Frontal cortex (tissue), 3 donors: ENCODE measurements at regions not wholly inside any gene's neighbourhood (a gene's known extent, or its start where the extent isn't known, plus 50 kb on each side); places are given as distances from the start of the nearest gene placed in this dataset.
"Not testable (repeated sequence)": the region's sequence is repeated elsewhere in the genome, so short reads cannot be mapped to it uniquely, and the experiment has no call there.

Experiments used
- DNase-seq, 2 donors: peaks; one replicate each; pipeline ENCODE4 v3.0.0; 2012; ENCODE audit warnings: low spot score in 2 of 2
- FAIRE-seq: peaks from 2 replicates; lab custom pipeline; 2012; peaks lifted over from hg19 to GRCh38; lab: Jason Lieb, UNC
- donor health status: control.
- donor health status: control.
- donor health status: control.

DNA sequence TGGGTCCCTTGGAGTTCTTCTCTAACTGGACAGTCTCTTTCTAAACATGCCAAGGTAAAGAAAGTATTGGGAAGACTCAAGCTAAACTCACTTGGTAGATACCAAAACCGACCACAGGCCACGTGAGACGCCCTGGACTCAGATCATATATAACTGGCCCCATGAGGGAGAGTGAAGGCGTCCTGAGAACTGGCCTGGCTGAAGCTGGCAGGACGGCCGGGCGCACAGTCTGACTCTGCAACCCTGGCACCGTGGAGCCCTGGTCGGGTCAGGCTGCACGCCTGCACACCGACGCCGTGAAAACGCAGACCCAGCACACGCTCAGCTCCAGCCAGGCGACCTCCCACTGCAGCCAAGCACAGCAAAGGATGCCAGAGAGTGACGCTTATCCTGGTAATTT, 122.5 kb upstream of the SPACA7 start:
- DNase-seq = no peak
- FAIRE-seq = no peak

DNA sequence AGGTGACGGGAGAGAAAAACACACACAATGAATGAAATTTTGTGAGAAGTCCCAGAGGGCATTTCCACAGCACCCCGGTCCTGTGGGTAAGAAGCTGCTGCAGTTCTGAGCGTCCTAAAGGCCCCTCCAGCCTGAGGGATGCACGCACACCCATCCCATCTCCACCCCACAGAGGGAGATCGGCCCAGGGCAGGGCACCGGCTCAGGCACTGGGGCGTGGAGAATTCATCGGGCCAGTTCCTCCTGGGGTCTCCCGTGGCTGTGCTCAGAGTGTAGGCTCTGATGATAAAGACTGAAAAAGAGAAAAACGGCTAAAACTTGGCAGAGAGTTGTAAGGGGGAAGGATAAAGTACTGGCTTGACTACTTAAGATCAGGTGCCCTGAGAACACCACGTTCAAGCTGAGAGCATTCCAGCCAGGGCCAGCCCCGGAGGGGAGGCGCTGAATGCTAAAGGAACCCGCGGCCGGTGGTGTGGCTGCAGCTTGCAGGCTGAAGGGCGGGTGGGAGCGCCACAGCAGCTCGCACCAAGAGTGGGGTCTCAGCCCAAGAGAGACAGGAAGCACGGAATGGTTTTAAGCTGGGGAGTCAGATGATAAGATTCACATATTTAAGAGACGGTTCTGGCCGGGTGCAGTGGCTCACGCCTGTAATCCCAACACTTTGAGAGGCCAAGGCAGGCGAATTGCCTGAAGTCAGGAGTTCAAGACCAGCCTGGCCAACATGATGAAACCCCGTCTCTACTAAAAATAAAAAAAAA, 121.9 kb upstream of the SPACA7 start:
- FAIRE-seq = no peak

DNA sequence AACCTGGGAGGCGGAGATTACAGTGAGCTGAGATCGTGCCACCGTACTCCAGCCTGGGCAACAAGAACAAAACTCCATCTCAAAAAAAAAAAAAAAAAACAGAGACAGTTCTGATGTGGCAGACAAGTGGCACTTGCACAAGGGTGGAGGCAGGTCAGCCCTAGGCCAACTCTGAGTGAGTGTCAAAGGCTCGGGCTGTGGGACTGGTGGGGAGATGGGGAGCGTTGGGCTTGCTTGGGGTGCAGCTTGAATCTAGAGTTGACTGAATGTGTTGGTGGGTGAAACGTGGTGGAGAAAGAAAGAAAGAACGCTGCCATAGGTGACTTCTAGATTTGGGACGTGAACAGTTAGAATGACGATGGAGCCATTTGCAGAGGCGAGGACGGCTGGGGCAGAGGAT, 121.3 kb upstream of the SPACA7 start:
- DNase-seq = no peak
- FAIRE-seq = no peak

More for the DNA sequence above, 121.9 kb upstream of the SPACA7 start:
- no peak for DNase-seq

DNA sequence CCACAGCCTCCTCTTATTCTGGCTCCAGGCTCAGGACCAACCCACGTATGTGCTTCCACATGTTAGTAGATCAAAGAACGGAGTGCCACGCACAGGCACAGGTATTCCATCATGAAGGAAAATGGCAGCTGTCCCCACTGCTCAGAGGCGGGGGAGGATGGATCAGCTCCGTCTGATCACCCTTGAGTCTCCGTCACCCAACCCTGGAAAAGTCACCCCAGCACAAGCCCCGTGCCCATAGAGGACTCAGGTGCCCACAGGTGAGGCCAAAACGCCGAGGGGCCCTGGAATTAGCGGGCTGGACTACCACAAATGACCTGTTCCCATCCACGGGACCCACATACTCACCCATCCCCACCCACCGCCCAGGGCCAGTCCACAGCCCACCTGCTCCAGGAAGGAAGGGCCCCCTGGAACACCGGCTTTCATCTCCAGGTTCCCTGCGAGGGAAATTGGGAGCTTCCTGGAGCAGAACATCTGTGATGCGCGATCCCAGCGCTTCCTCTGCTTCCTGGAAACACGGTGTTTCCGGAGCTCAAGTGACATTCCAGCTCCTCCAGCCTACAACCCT, 120.5 kb upstream of the SPACA7 start:
- DNase-seq (no peak), FAIRE-seq (no peak)

DNA sequence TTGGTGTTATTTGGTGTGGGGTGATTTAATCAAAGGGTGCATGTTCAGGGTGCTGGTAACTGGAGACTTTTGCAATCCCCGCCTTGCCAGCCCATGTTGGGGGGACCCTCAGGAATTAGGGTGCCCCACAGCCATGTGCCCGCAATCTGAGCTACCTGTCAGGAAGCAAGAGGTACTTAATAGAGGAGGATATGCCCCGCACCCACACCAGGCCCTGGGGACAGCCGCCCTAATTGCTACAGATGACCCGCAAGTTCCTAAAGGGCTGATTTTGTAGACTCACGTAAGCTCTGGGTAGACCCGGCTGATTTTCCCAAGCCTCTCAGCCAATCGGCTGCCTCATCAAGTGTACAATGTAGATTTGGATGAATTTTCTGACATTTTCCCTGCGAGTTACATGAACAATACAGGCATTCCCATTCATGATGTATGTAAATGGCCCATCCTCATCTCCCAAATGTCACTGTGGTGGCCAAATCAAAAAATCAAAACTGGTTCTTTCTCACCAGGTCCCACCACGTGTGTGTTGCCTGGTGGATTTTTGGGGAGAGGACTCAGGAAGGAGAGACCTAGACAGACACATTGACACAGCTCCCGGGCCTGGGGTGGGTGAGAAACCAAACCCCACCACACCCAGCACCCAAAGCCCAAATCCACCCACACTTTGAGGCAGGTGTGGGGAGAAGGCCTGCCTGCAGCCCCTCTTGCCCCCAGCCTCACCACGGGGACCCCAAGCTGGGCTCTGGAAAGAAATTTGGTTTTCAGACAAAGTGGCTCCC, 119.2 kb upstream of the SPACA7 start:
- FAIRE-seq (no peak), DNase-seq (no peak)

DNA sequence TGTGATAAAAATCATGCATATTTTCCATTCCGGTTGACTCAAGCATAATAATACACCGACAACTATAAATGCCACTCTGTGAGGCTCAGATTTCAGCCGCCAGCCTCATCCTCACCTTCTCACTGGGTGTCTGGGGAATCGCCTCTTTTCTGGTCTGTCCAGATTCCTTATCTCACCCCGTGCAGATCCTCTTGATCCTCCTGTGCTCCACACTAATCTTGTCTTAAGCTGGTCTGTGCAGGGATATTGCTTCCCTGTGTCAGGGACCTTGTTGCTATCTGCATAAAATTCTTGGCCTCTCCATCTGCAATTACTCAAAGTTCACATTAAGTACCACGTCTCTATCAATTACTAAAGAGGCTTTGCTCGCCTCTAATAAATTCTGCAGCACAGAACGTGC, 116.6 kb upstream of the SPACA7 start:
- no peak for FAIRE-seq
- no peak for DNase-seq

DNA sequence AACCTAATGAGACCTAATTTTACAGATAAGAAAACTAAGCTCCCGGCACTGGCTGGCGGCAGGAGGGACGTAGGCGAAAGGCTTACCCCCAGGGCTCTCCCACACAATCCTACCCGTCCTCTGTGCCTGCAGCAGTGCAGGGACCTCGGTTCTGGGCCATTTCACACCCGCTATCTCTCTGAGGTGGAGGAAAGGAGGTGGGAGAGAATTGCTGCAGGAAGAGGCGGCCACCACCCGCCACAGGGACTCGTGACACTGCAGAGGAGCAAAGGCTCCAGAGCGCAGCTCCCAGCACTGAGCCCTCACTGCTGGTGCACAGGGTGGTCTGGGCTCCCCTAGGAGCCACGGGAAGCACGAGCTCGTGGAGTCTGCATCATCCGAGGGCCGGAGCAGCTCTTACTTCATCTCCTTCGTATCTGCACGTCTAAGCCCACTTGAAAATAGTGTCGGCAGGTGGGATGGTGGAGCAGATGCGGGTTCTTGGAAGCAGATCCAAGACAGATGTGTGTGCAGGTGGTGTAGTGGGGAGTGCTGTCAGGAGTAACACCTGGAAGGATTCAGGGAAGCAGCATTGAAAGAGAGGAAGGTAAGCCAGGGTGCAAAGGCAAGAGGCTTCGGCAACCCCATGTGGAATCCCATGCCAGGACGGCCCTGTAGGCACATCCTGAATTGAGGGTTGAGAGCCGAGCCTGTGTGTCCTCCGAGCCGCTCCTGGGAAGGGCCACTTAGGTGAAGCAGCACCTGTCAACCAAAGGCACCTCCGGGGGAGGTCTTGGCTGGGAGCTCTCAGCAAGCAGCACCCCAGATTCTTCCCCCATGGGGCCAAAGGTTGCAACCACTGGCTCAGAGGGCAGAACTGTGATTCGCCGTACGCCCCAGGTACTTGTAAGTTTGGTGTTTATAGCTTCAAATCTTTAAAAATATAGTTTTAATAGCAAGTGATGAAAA, 115.8 kb upstream of the SPACA7 start:
- no peak for DNase-seq
- no peak for FAIRE-seq

DNA sequence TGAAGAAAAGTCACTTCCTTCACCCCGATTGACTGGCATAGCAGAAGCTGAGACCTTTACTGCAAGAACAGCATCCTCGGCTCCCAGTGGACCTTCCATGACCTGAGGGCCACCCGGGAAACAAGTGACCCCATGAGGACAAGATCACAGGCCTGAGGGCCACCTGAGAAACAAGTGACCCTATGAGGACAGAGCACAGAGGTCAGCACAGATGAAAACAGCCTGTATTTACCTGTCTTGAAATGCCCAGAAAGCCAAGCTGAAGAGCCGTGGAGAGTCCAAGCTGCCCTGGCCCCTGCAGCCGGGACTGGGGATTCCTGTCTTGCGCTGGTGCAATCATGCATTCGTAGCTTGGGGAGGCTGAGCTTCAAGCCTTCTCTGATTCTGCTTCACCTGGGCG, 114.2 kb upstream of the SPACA7 start:
- DNase-seq (no peak), FAIRE-seq (no peak)

DNA sequence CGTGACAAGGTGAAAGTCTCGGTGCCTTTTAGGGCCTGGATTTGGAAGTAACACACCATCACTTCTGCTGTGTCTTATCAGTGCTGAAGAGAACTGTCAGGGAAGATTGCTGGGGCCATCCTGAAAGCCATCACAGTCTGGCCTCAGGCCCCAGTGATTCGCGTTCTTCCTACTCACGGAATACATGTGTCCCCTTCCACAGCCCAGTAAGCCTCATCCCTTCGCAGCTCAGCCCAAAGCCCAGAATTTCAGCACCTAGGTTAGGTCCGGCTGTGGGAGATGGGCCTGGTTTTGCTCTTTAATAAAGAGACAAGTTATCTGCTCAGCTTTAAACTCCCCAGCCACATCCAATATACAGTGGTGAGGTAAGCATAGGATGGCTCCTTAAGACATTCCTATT, 113.0 kb upstream of the SPACA7 start:
- no peak for FAIRE-seq
- DNase-seq = no peak

DNA sequence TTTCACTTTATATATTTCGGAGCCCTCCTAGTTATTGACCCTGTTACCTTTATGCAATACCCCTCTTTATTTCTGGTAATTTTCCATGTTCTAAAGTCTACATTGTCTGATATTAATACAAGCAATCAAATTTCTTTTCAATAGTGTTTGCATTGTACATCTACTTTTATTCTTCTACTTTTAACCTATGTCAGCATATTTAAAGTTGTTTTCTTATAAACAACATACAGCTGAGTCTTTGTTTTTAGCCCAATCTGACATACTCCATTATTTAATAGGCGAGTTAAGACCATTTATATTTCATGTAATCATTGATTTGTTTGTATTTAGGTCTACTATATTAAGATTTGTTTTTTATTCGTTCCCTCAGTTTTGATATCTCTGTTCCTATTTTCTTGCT, 108.5 kb upstream of the SPACA7 start:
- DNase-seq (no peak), FAIRE-seq (no peak)

DNA sequence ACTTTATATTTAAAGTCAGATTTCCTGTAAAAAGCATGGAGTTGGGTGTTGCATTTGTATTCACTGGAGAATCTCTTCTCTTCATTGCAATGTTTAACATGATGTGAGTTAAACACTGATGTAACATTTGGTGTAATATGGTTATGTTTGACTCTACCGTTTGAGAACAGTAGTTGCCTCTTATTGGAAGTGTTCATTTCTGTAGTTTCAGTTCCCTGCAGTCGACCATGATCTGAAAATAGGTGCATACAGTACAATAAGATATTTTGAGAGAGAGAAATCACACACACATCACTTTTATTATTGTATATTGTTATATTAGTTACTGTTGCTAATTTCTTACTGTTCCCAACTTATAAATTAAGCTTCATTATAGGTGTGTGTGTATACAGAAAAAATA, 105.2 kb upstream of the SPACA7 start:
- DNase-seq = no peak
- FAIRE-seq = no peak

DNA sequence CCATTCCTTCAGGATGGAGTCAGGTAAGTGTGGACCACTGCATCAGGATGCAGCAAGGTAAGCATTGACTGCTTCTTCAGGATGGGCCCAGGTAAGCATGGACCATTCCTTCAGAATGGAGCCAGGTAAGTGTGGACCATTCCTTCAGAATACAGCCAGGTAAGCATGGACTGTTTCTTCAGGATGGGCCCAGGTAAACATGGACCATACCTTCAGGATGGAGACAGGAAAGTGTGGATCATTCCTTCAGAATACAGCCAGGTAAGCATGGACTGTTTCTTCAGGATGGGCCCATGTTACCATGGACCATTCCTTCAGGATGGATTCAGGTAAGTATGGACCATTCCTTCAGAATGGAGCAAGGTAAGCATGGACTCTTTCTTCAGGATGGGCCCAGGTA, 89.4 kb upstream of the SPACA7 start:
- FAIRE-seq, DNase-seq: not testable (repeated sequence)

DNA sequence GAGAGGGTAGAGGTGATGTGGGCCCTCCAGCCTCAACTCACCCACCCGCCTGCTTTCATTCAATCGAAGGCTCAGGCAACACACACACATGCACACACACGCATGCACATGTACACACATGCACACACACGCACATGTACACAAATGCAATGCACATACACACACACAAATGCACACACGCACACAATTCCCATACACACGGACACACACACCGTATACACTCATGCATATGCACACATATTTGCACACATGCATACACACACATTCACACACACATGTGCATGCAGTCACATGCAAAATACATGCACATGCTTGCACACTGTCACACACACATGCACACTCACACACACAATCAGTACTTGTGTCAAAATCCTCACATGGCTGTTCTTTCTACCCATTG, 55.9 kb upstream of the SPACA7 start:
- FAIRE-seq (no peak), DNase-seq (no peak)

DNA sequence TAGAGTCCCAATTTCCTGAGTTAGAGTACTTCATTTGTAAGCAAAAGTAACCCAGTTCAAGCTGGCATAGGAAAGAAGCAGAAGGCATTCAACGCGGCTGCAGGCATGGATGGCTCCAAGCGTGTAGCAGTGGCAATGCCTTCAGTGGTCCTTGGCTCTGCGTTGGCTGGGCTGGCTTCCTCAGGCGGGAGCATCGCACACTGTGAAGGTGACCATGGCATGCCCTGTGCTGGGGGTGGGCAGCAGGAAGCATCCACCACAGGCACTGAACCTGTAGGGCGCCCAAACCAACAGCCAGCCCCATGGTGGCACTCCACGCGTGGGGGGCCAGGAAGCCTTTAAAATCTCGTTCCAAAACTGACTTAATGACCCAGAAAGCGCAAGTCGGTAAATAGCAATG, 53.6 kb upstream of the SPACA7 start:
- FAIRE-seq (no peak), DNase-seq (no peak)

DNA sequence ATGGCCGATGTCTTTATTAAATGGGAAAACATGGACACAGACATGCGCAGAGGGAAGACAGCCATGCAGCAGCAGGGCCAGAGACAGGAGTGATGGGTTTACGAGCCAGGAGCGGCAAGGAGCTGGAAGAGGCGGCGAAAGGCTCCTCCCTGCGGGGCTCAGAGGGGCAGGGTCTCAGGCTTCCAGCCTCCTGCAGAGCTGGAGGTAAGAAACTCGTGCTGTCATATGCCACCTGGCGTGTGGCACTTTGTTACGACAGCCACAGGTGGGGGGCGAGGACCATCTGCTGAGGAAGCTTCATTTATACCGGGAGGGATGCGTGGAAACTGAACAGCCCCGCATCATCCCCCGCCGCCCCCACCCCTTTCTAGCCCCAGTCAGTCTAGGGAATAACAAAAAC, 52.0 kb upstream of the SPACA7 start:
- no peak for FAIRE-seq

DNA sequence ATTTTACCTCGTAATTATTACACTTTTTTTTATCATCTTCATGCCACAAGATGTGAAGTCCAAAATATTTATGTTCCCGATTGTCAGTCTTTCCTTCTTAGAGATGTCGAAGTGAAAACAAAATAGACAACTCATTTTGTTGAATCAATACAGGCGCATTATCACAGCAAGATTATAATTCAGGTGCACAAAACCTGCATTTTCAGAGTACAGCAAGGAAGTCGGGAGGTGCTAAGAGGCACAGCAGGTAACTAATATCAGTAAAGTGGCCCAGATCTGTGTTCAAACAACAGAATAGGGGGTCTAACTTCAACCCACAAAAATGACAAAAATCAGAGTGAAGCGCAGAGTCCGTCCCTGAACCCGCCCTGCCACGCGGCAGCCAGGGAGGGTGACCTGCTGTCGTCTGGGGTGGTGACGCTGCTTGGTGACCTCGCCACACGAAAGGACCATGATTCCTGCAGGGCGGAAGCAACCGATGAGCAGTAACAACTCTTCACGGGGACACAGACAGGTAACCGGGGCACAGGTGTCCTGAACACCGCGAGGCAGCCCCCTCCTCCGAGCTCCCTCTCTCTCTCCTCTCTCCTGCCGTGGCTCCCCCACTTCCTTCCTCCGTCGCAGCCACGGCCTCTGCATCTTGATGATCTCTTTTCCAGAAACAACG, 50.9 kb upstream of the SPACA7 start:
- no peak for FAIRE-seq

More for the DNA sequence above, 52.0 kb upstream of the SPACA7 start:
- no peak for DNase-seq

DNA sequence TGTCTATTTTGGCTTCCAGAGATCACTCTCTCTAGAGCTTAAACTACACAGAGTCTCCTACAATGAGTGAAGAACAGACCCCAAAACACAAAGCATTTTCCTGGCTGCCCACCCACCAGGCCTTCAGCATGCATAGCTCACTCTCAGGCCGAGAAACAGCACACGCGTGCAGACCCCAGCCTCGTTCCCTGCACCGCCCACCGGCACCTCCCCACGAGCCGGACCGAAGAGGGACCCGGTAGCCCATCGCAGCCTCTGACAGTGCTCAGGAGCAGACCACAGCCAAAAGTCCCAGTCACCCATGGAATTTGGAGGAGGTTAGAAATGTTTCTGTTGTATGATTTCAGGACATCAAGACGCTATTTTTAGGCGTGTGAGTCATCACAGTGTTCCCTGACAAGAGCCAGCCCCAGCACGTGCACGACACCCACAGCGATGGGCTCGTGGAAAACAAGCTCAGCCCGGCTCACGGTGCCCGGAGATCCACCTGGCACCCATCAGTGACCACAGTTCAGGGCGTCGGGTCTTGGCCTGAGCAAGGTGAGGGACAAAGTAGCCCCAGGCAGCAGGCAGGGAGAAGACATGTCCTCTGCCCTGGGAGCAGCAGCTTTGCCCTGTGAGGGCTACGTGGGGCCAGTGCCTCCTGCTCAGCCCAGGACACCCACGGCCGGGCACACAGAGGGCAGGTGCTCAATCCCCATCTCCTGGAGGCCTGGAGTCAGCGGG, 50.1 kb upstream of the SPACA7 start:
- FAIRE-seq = no peak
- peak in 1 of 2 donors; percentile 52 for DNase-seq

More for the DNA sequence above, 50.9 kb upstream of the SPACA7 start:
- DNase-seq = no peak
